Panc1 (cell line): ENCODE measurements at regions not wholly inside any gene's neighbourhood (a gene's known extent, or its start where the extent isn't known, plus 50 kb on each side); places are given as distances from the start of the nearest gene placed in this dataset.

Experiments
- ATAC-seq: fragments of 200-7000 bp; cut with Tn5 transposase; 2 replicates; pipeline ENCODE4 v1.9.1; 2020; ENCODE audit warnings: mild to moderate bottlenecking, moderate library complexity
- BruUV-seq: library from RNA; stranded (reverse); fragments of 400-500 nt; replicated peaks from 2 replicates; lab custom pipeline; 2021; lab: Mats Ljungman, UMichigan
- CTCF ChIA-PET: fragments of 300-600 bp; sonication (Branson Sonifier 250); formaldehyde crosslinking; loops from one replicate; lab custom pipeline; 2022; ENCODE audit warnings: antibody characterized with exemption; lab: Charles Lee
- POLR2A ChIA-PET: fragments of 300-600 bp; sonication (Branson Sonifier 250); formaldehyde crosslinking; loops from one replicate; lab custom pipeline; 2022; ENCODE audit warnings: antibody characterized with exemption; lab: Charles Lee
- DNase-seq: peaks from one replicate; pipeline ENCODE4 v3.0.0-alpha.2; 2010; ENCODE audit warnings: low read depth, low spot score
- H3K27ac ChIP-seq: 2 replicates; pipeline ENCODE4 v1.5.1; 2011; ENCODE audit warnings: mild to moderate bottlenecking, low read length, inconsistent platforms
- H3K27me3 ChIP-seq: fragments of 200-500 bp; sonication (Bioruptor generic); 2 replicates; pipeline ENCODE4 v1.6.0; 2014; ENCODE audit warnings: low read length, inconsistent platforms; ENCODE audit not compliant: control insufficient read depth, insufficient read depth
- H3K36me3 ChIP-seq: fragments of 200-500 bp; sonication (Bioruptor generic); 2 replicates; pipeline ENCODE4 v1.5.1; 2014; ENCODE audit warnings: inconsistent platforms, mild to moderate bottlenecking, low read length, moderate library complexity; ENCODE audit not compliant: control insufficient read depth, insufficient read depth
- H3K4me1 ChIP-seq: 2 replicates; pipeline ENCODE4 v1.5.1; 2011; ENCODE audit warnings: inconsistent platforms, mild to moderate bottlenecking, low read length, moderate library complexity; ENCODE audit not compliant: control insufficient read depth, insufficient read depth
- H3K4me3 ChIP-seq, 2 experiments: 2 replicates each; pipeline ENCODE4 v1.5.1; 2011 to 2012; ENCODE audit warnings: low read depth in 2 of 2, low read length in 2 of 2, mild to moderate bottlenecking in 2 of 2, inconsistent platforms in 1 of 2, moderate library complexity in 1 of 2
- H3K9me3 ChIP-seq: fragments of 200-500 bp; sonication (Bioruptor generic); 2 replicates; pipeline ENCODE4 v1.5.1; 2014; ENCODE audit warnings: low read depth, mild to moderate bottlenecking, inconsistent platforms, low read length, moderate library complexity; ENCODE audit not compliant: control insufficient read depth, insufficient read depth
- CTCF ChIP-seq: fragments of 450-650 bp; IDR thresholded peaks from 2 replicates; pipeline ENCODE4 v1.5.1; 2017; ENCODE audit warnings: mild to moderate bottlenecking
- POLR2AphosphoS5 ChIP-seq: IDR thresholded peaks from 2 replicates; pipeline ENCODE4 v1.6.1; 2012; ENCODE audit warnings: mild to moderate bottlenecking, low read depth, low read length, moderate library complexity
- REST ChIP-seq, 2 experiments: IDR thresholded peaks; 2 replicates each; pipeline ENCODE4 v1.6.1; 2011 to 2012; ENCODE audit warnings: low read depth in 2 of 2, control low read depth in 1 of 2, low read length in 1 of 2, mild to moderate bottlenecking in 1 of 2, moderate library complexity in 1 of 2; ENCODE audit not compliant: insufficient read depth in 1 of 2
- SIN3A ChIP-seq: IDR thresholded peaks from 2 replicates; pipeline ENCODE4 v1.6.1; 2012; ENCODE audit warnings: low read depth, mild to moderate bottlenecking, low read length, moderate library complexity, borderline replicate concordance; ENCODE audit not compliant: insufficient read depth
- TCF7L2 ChIP-seq: IDR thresholded peaks from 2 replicates; pipeline ENCODE4 v1.6.1; 2011; ENCODE audit warnings: mild to moderate bottlenecking, low read depth, low read length, inconsistent platforms
- in situ Hi-C: cut with HindIII; loops from 2 replicates; pipeline ENCODE4 v1.10.0; 2016; ENCODE audit warnings: low sequenced_read_pairs, low pct_unique_long_range_greater_than_20kb
- intact Hi-C: fragments of 100-400 bp; cut with micrococcal nuclease; formaldehyde crosslinking; loops from one replicate; pipeline ENCODE4 v1.10.0; 2022; ENCODE audit not compliant: unreplicated experiment

GRCh38 chrX:38982843-38983242 lies 181.6 kb downstream of the MID1IP1 start:
- BruUV-seq = no TSS peak
- no peak for ATAC-seq
- TF ChIP-seq TCF7L2 (no peak), POLR2AphosphoS5 (no peak)
- CTCF ChIA-PET = no interaction called here
- H3K36me3 ChIP-seq = no peaks in the 10 kb centered on the region
- in situ Hi-C loops (no loop called here), intact Hi-C loops (no loop called here)
- H3K27me3 ChIP-seq = no peaks in the 10 kb centered on the region
- no peak for DNase-seq
- H3K4me1 ChIP-seq = no peaks in the 10 kb centered on the region
- no peaks in the 10 kb centered on the region for H3K9me3 ChIP-seq
- no peak overlapping the region for H3K4me3 ChIP-seq
- POLR2A ChIA-PET = no interaction called here
- no peak overlapping the region for H3K27ac ChIP-seq

GRCh38 chrX:38985375-38985774 lies 184.1 kb downstream of the MID1IP1 start:
- Histone ChIP-seq H3K4me3 (no peak overlapping the region), H3K36me3 (no peaks in the 10 kb centered on the region), H3K4me1 (no peaks in the 10 kb centered on the region), H3K9me3 (no peaks in the 10 kb centered on the region), H3K27ac (no peak overlapping the region), H3K27me3 (no peaks in the 10 kb centered on the region)
- TF ChIP-seq REST (IDR thresholded peaks at IDR 0.05; ENCODE audit: insufficient read depth in 1 of 2, low read depth in 2 of 2, low read length in 1 of 2) = no peak
- no peak for TF ChIP-seq TCF7L2
- TF ChIP-seq POLR2AphosphoS5 = no peak
- no peak for TF ChIP-seq SIN3A
- TF ChIP-seq CTCF = no peak
- intact Hi-C loops = no loop called here
- DNase-seq = no peak
- in situ Hi-C loops = no loop called here
- no peak for ATAC-seq
- ChIA-PET CTCF (no interaction called here), POLR2A (no interaction called here)
- no TSS peak for BruUV-seq

- no TSS peak for BruUV-seq
- Histone ChIP-seq H3K4me1 (no peaks in the 10 kb centered on the region), H3K4me3 (no peak overlapping the region), H3K27ac (no peak overlapping the region), H3K36me3 (no peaks in the 10 kb centered on the region), H3K9me3 (no peaks in the 10 kb centered on the region), H3K27me3 (no peaks in the 10 kb centered on the region)
- CTCF ChIA-PET = no interaction called here
- no peak for ATAC-seq
- in situ Hi-C loops (no loop called here), intact Hi-C loops (no loop called here)
- POLR2A ChIA-PET = no interaction called here
- TF ChIP-seq POLR2AphosphoS5 (no peak), REST (IDR thresholded peaks at IDR 0.05; ENCODE audit: insufficient read depth in 1 of 2, low read depth in 2 of 2, low read length in 1 of 2) (no peak), SIN3A (no peak), TCF7L2 (no peak), CTCF (no peak)
- no peak for DNase-seq
These were observed 184.7 kb downstream of the MID1IP1 start for GRCh38 chrX:38985945-38986344.
